ENCODE measurements at regions not wholly inside any gene's neighbourhood (a gene's known extent, or its start where the extent isn't known, plus 50 kb on each side); places are given as distances from the start of the nearest gene placed in this dataset.

DNA sequence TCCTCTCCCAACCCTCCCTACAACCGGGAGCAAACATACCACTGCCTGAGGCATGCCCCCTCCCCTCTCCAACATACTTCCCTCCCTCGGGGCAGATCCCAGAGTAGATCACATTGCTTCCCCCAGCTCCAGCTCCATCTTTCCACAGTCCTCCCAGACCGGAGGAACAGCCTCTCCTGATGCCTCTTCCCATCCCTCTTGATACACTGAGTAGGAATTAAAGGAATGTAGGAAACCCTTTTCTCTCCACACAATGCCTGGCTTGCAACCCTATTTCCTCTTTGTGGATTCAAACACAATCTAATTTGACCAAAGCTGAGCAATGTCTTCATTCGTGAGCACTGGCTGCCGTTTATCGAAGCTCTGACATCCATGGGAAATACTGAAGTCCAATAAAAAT, 339.8 kb downstream of the BCOR start:
- peak; percentile 52 for DNase-seq
- Mint-ChIP-seq H3K27ac (peak overlapping the region; percentile 75), H3K4me1 (ENCODE audit: low read depth) (peaks cover 60% of the 10 kb centered on the region), H3K36me3 (ENCODE audit: low read depth) (no peaks in the 10 kb centered on the region), H3K27me3 (ENCODE audit: insufficient read depth) (no peaks in the 10 kb centered on the region), H3K9me3 (no peaks in the 10 kb centered on the region), H3K4me3 (peak overlapping the region; percentile 23)
- TF ChIP-seq, protein P1, sequence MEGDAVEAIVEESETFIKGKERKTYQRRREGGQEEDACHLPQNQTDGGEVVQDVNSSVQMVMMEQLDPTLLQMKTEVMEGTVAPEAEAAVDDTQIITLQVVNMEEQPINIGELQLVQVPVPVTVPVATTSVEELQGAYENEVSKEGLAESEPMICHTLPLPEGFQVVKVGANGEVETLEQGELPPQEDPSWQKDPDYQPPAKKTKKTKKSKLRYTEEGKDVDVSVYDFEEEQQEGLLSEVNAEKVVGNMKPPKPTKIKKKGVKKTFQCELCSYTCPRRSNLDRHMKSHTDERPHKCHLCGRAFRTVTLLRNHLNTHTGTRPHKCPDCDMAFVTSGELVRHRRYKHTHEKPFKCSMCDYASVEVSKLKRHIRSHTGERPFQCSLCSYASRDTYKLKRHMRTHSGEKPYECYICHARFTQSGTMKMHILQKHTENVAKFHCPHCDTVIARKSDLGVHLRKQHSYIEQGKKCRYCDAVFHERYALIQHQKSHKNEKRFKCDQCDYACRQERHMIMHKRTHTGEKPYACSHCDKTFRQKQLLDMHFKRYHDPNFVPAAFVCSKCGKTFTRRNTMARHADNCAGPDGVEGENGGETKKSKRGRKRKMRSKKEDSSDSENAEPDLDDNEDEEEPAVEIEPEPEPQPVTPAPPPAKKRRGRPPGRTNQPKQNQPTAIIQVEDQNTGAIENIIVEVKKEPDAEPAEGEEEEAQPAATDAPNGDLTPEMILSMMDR (IDR thresholded peaks at IDR 0.05) = no peak

DNA sequence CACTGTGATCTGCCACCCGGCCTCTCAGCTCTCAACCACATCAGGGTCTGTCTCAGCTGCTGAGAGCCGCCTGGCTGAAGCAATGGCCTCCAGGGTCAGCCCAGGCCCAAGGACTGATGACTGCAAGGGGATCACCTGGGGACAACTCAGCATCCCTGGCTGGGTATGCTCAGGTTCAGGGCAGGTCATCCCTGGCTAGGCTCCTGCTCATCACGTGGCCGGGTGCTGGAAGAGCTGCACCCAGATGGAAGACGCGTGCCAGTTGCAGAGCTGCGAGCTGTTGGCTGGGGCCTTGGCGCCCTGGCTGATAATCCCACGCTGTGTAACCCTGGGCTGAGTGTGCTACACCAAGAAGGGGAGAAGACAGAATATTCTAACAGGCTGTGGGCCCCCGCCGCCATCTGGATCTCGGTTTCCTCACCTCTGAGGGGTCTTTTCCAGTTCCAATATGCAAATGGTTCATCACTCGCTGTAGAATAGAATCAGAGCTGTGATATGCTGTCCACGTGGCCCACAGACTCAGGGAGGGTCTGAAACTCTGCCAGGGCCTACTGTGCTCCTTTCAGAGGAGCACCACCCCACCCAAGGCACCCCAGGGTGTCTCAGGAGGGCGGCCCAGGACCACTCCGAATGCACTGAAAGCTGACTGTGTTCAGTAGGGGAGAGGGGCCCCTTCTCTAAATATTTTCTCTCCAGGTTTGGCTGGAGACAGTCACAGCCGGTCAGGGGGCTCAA, 338.8 kb downstream of the BCOR start:
- no peaks in the 10 kb centered on the region for H3K9me3 Mint-ChIP-seq
- DNase-seq = no peak
- no peaks in the 10 kb centered on the region for H3K36me3 Mint-ChIP-seq (ENCODE audit: low read depth)
- peak overlapping the region; percentile 75 for H3K27ac Mint-ChIP-seq
- no peaks in the 10 kb centered on the region for H3K27me3 Mint-ChIP-seq (ENCODE audit: insufficient read depth)
- no peak overlapping the region for H3K4me3 Mint-ChIP-seq
- TF ChIP-seq, protein P1 (IDR thresholded peaks at IDR 0.05) = no peak
- H3K4me1 Mint-ChIP-seq (ENCODE audit: low read depth) = peaks cover 50% of the 10 kb centered on the region

DNA sequence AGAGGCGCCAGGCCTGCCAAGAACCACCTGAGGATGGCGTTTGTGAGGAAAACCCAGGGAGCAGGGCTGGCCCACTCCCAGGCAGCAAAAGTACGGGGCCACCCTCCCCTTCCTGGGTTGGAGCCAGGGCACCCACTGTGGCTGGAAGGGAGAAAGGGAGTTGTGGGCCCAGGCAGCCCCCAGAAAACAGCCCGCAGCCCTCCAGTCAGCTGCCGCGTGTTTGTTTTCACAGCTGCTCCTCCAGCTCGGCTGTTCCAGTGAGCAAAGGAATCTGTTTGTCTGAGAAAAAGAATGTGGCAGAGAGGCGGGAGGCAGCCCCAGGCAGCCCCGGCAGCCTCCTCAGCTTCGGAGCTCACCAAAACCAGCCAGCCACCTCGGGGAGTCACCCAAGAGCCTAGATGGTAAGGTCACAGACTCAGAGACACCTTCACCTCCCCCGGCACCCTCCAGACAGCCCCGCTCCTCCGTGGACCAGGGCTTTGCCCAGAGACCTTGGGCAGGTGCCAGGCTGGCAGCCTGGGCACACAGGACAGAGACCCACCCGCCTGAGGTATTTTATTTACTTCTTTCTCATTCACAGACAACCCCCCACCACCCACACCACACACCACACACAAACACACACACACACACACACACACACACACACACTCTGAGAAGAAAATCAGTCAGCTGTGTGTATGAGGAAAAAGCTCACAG, 338.1 kb downstream of the BCOR start:
- no peak overlapping the region; the same call in 1 of the 2 replicates for H3K27ac Mint-ChIP-seq
- no peak for DNase-seq
- H3K9me3 Mint-ChIP-seq = no peaks in the 10 kb centered on the region
- H3K4me3 Mint-ChIP-seq = peak overlapping the region; percentile 36; the same call in 1 of the 2 replicates
- no peaks in the 10 kb centered on the region for H3K27me3 Mint-ChIP-seq (ENCODE audit: insufficient read depth)
- TF ChIP-seq, protein P1 (IDR thresholded peaks at IDR 0.05) = no peak
- H3K36me3 Mint-ChIP-seq (ENCODE audit: low read depth) = no peaks in the 10 kb centered on the region
- H3K4me1 Mint-ChIP-seq (ENCODE audit: low read depth) = peaks cover 48% of the 10 kb centered on the region

DNA sequence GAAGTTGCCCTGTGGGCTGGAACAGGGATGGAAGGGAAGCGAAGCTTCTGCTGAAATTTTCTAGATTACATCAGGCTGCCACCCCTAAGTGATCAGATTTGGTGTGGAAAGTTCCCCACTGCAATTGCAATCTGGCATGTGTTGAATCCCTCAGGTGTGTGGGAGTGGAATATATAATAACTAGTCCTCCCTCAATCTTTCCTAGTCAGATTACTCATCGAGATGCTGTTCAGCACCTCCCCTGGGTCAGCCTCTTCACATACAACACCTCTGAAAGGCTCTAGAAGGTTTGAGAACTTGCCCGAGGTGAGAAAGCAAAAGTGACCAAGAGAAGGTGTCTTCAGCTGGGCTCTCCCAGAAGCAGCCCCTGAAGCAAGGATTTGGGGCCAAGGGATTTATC, 336.8 kb downstream of the BCOR start:
- no peak for DNase-seq
- H3K36me3 Mint-ChIP-seq (ENCODE audit: low read depth) = no peaks in the 10 kb centered on the region
- TF ChIP-seq, protein P1 (IDR thresholded peaks at IDR 0.05) = no peak

DNA sequence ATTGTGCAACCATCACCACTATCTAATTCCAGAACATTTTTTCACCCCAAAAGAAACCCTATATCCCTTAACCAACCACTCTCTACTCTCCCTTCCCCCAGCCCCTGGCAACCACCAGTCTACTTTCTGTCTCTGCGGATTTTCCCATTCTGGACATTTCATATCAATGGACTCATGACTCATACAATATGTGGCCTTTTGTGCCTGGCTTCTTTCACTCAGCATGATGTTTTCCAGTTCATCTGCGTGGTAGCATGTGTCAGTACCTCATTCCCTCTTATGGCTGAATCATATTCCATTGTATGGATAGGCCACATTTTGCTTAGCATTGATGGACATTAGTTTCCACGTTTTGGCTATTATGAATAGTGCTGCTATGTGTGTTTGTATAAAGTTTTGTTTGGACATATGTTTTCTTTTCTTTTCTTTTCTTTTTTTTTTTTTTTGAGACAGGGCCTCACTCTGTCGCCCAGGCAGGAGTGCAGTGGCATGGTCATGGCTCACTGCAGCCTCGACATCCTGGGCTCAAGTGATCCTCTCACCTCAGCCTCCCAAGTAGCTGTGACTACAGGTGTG, 335.4 kb downstream of the BCOR start:
- H3K27me3 Mint-ChIP-seq (ENCODE audit: insufficient read depth) = no peaks in the 10 kb centered on the region
- no peak overlapping the region for H3K27ac Mint-ChIP-seq
- TF ChIP-seq, protein P1 (IDR thresholded peaks at IDR 0.05) = no peak
- H3K9me3 Mint-ChIP-seq = no peaks in the 10 kb centered on the region
- H3K36me3 Mint-ChIP-seq (ENCODE audit: low read depth) = no peaks in the 10 kb centered on the region
- peaks cover 24% of the 10 kb centered on the region for H3K4me1 Mint-ChIP-seq (ENCODE audit: low read depth)
- DNase-seq = no peak
- H3K4me3 Mint-ChIP-seq = no peak overlapping the region

More for the DNA sequence above, 336.8 kb downstream of the BCOR start:
- no peak overlapping the region for H3K4me3 Mint-ChIP-seq
- H3K4me1 Mint-ChIP-seq (ENCODE audit: low read depth) = peaks cover 39% of the 10 kb centered on the region
- no peaks in the 10 kb centered on the region for H3K9me3 Mint-ChIP-seq
- H3K27me3 Mint-ChIP-seq (ENCODE audit: insufficient read depth) = no peaks in the 10 kb centered on the region
- no peak overlapping the region for H3K27ac Mint-ChIP-seq

Measured in HFFc6 (cell line).